ENCODE measurements at regions not wholly inside any gene's neighbourhood (a gene's known extent, or its start where the extent isn't known, plus 50 kb on each side); places are given as distances from the start of the nearest gene placed in this dataset.

- TF ChIP-seq BHLHE40 (IDR thresholded peaks at IDR 0.05; ENCODE audit: borderline replicate concordance in 1 of 2, low read depth in 2 of 2, low read length in 1 of 2) (no peak), POLR2A (IDR thresholded peaks at IDR 0.05; ENCODE audit: low read depth, low read length) (no peak), REST (IDR thresholded peaks at IDR 0.05; ENCODE audit: low read depth, low read length) (no peak), CTCF (IDR thresholded peaks at IDR 0.05 in 2 of 3, conservative IDR thresholded peaks at IDR 0.05 in 1 of 3; ENCODE audit: control insufficient read depth in 2 of 3, extremely low read depth in 1 of 3, insufficient read depth in 1 of 3, low read depth in 3 of 3, low read length in 3 of 3) (no peak), RCOR1 (conservative IDR thresholded peaks at IDR 0.05; ENCODE audit: low read depth, low read length) (no peak), PBX3 (IDR thresholded peaks at IDR 0.05; ENCODE audit: insufficient replicate concordance, low read depth, low read length) (no peak)
Measured at GRCh38 chr7:119046068-119046467, 821.6 kb downstream of the ANKRD7 start.
